ENCODE measurements at regions not wholly inside any gene's neighbourhood (a gene's known extent, or its start where the extent isn't known, plus 50 kb on each side); places are given as distances from the start of the nearest gene placed in this dataset.

DNA sequence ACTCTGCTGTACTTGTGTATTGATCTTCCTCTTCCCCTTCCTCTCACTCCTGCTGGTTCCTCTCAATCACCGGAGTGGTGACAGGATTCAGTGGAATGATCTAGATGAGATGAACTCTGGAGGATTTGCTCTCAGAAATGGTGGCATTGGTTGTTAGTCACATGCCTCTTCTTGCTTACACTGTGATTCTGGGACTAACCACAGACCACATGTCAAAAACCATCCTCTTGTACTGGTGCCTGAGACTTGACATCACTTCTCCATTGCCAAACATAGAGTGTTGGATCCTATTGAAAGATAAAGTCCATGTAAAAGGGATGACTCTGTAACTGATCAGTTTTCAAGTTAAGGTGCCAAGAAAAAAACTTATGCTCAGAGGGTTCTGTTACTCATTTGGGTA is 506.5 kb downstream of the DMAC1 start:
- H3K4me1 ChIP-seq: no peaks in the 10 kb centered on the region
- H3K4me3 ChIP-seq (ENCODE audit: low read depth, low read length): no peak overlapping the region
- no peak overlapping the region for H3K9ac ChIP-seq
- H3K9me3 ChIP-seq (ENCODE audit: control insufficient read depth, low read length): no peaks in the 10 kb centered on the region
- H3K27ac ChIP-seq: no peak overlapping the region
- no peak overlapping the region for H2AFZ ChIP-seq
- no peaks in the 10 kb centered on the region for H3K79me2 ChIP-seq
- no peaks in the 10 kb centered on the region for H3K36me3 ChIP-seq (ENCODE audit: control insufficient read depth, insufficient read depth, low read length)
- H3K4me2 ChIP-seq (ENCODE audit: low read length): no peak overlapping the region
- H3K27me3 ChIP-seq (ENCODE audit: control insufficient read depth, insufficient read depth, low read length): no peaks in the 10 kb centered on the region
- TF ChIP-seq, protein P1, sequence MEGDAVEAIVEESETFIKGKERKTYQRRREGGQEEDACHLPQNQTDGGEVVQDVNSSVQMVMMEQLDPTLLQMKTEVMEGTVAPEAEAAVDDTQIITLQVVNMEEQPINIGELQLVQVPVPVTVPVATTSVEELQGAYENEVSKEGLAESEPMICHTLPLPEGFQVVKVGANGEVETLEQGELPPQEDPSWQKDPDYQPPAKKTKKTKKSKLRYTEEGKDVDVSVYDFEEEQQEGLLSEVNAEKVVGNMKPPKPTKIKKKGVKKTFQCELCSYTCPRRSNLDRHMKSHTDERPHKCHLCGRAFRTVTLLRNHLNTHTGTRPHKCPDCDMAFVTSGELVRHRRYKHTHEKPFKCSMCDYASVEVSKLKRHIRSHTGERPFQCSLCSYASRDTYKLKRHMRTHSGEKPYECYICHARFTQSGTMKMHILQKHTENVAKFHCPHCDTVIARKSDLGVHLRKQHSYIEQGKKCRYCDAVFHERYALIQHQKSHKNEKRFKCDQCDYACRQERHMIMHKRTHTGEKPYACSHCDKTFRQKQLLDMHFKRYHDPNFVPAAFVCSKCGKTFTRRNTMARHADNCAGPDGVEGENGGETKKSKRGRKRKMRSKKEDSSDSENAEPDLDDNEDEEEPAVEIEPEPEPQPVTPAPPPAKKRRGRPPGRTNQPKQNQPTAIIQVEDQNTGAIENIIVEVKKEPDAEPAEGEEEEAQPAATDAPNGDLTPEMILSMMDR (IDR thresholded peaks at IDR 0.05): no peak

DNA sequence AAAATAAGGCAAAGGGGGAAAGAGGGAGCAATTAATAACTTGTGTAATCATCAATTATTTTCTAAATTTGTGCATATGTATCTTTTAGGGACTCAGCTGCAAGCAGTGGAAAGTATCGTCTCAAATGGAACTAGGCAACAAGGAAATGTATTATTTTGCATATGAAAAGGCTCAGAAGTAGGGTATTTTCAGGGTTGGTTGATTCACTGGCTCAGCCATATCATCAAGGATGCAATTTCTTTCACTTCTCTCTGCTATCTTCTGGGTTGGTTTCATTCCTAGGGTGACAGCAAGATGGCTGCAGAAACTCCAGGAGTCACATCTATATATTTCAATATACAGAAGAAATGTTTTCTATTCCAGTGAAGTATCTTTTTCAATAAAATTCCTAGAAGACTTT is 509.8 kb downstream of the DMAC1 start:
- no peak overlapping the region for H3K4me3 ChIP-seq (ENCODE audit: low read depth, low read length)
- no peaks in the 10 kb centered on the region for H3K27me3 ChIP-seq (ENCODE audit: control insufficient read depth, insufficient read depth, low read length)
- no peak overlapping the region for H3K9ac ChIP-seq
- H3K4me1 ChIP-seq: no peaks in the 10 kb centered on the region
- no peaks in the 10 kb centered on the region for H3K79me2 ChIP-seq
- no peaks in the 10 kb centered on the region for H3K9me3 ChIP-seq (ENCODE audit: control insufficient read depth, low read length)
- no peaks in the 10 kb centered on the region for H3K36me3 ChIP-seq (ENCODE audit: control insufficient read depth, insufficient read depth, low read length)
- no peak overlapping the region for H2AFZ ChIP-seq
- H3K4me2 ChIP-seq (ENCODE audit: low read length): no peak overlapping the region
- TF ChIP-seq, protein P1 (IDR thresholded peaks at IDR 0.05): no peak
- no peak overlapping the region for H3K27ac ChIP-seq

DNA sequence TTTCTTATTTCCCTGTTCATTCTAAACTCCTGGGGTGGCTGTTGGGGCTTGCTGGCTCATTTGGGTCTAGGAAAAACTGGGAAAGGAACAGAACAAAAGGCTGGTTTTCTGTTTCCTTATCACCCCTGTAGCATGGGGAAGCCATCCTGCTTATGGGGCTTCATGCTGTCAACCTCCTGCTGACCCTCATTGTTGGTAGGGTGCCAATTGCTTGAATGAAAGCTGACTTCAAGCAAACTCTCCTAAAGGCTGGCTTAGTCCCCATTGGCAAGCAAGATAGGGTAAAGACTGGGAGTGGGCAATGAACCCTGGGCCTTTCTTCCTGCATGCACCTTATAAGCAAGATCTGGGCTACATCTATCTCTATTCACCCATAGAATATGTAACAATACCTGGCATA is 511.6 kb downstream of the DMAC1 start:
- no peak overlapping the region for H3K27ac ChIP-seq
- no peaks in the 10 kb centered on the region for H3K79me2 ChIP-seq
- no peak overlapping the region for H3K4me3 ChIP-seq (ENCODE audit: low read depth, low read length)
- no peaks in the 10 kb centered on the region for H3K27me3 ChIP-seq (ENCODE audit: control insufficient read depth, insufficient read depth, low read length)
- no peaks in the 10 kb centered on the region for H3K9me3 ChIP-seq (ENCODE audit: control insufficient read depth, low read length)
- H3K4me1 ChIP-seq: no peaks in the 10 kb centered on the region
- TF ChIP-seq, protein P1 (IDR thresholded peaks at IDR 0.05): no peak
- no peak overlapping the region for H2AFZ ChIP-seq
- H3K4me2 ChIP-seq (ENCODE audit: low read length): no peak overlapping the region
- H3K9ac ChIP-seq: no peak overlapping the region
- H3K36me3 ChIP-seq (ENCODE audit: control insufficient read depth, insufficient read depth, low read length): no peaks in the 10 kb centered on the region

DNA sequence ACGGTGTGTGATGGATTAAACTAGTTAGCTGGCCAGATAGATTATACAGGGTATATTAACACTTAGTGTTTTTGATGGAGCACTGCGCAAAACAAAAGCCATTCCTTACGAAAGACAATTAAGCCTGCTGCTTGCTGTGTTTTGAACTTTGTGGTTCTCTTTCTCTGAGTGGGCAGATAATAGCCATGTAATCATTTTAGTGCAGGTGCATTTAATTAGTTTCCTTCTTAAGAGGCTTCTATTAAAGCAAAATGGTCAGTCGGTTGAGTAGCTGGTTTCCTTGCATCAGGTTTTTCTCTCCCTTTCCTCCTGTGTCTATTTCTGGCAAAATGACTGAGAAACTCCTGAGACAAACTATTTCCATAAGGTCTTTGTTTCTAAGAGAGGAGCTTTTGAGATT is 512.5 kb downstream of the DMAC1 start:
- no peaks in the 10 kb centered on the region for H3K9me3 ChIP-seq (ENCODE audit: control insufficient read depth, low read length)
- H3K4me3 ChIP-seq (ENCODE audit: low read depth, low read length): no peak overlapping the region
- no peak overlapping the region for H3K27ac ChIP-seq
- H3K9ac ChIP-seq: no peak overlapping the region
- no peaks in the 10 kb centered on the region for H3K36me3 ChIP-seq (ENCODE audit: control insufficient read depth, insufficient read depth, low read length)
- TF ChIP-seq, protein P1 (IDR thresholded peaks at IDR 0.05): no peak
- H3K79me2 ChIP-seq: no peaks in the 10 kb centered on the region
- H3K27me3 ChIP-seq (ENCODE audit: control insufficient read depth, insufficient read depth, low read length): no peaks in the 10 kb centered on the region
- H3K4me2 ChIP-seq (ENCODE audit: low read length): no peak overlapping the region
- H3K4me1 ChIP-seq: no peaks in the 10 kb centered on the region
- no peak overlapping the region for H2AFZ ChIP-seq

DNA sequence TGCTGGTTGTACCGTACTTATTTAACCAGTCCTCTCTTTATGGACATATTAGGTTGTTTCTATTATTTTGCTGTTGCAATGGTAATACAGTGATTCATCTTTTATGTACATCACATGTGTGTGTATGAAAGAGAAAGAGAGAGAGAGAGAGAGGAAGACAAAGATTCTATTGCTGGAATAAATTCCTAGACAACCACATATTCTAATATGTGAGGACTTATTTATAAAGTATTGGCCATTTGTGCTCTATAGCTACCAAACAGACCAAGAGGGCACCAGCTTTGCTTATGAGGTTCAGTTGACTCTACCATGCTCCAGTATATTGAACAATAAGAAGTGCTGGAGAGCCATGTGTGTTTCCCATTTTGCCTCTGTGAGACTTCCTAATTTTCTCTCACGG is 513.5 kb downstream of the DMAC1 start:
- Histone ChIP-seq H3K27ac (no peak overlapping the region), H3K79me2 (no peaks in the 10 kb centered on the region), H3K27me3 (ENCODE audit: control insufficient read depth, insufficient read depth, low read length) (no peaks in the 10 kb centered on the region), H3K9ac (no peak overlapping the region), H2AFZ (no peak overlapping the region), H3K9me3 (ENCODE audit: control insufficient read depth, low read length) (no peaks in the 10 kb centered on the region), H3K4me2 (ENCODE audit: low read length) (no peak overlapping the region), H3K36me3 (ENCODE audit: control insufficient read depth, insufficient read depth, low read length) (no peaks in the 10 kb centered on the region), H3K4me3 (ENCODE audit: low read depth, low read length) (no peak overlapping the region), H3K4me1 (no peaks in the 10 kb centered on the region)
- TF ChIP-seq, protein P1 (IDR thresholded peaks at IDR 0.05): no peak
